NCI-H2196 treated with DMSO at 0.1 percent for 48 hours (cell line): ENCODE measurements at regions not wholly inside any gene's neighbourhood (a gene's known extent, or its start where the extent isn't known, plus 50 kb on each side); places are given as distances from the start of the nearest gene placed in this dataset.

ENCODE experiments used
- DNase-seq: peaks from one replicate; lab custom pipeline; 2025; ENCODE audit not compliant: unreplicated experiment; lab: John Stamatoyannopoulos, UW

GRCh38 chr10:2867788-2868299 lies 199.5 kb upstream of the PFKP start:
- no peak for DNase-seq

GRCh38 chr10:2866569-2866968 lies 200.8 kb upstream of the PFKP start:
- DNase-seq, result no peak

- no peak for DNase-seq
These were observed 205.6 kb upstream of the PFKP start for GRCh38 chr10:2861632-2862210.

GRCh38 chr10:2858452-2858851 lies 208.9 kb upstream of the PFKP start:
- no peak for DNase-seq

GRCh38 chr10:2856598-2856997 lies 210.8 kb upstream of the PFKP start:
- DNase-seq, result no peak

GRCh38 chr10:2852574-2853323 lies 214.6 kb upstream of the PFKP start:
- no peak for DNase-seq

- no peak for DNase-seq
These were observed 215.8 kb upstream of the PFKP start for GRCh38 chr10:2851566-2851965.

- DNase-seq, result no peak
These were observed 217.1 kb upstream of the PFKP start for GRCh38 chr10:2850202-2850601.

- no peak for DNase-seq
These were observed 222.4 kb upstream of the PFKP start for GRCh38 chr10:2844925-2845324.

- no peak for DNase-seq
These were observed 228.1 kb upstream of the PFKP start for GRCh38 chr10:2839081-2839725.

GRCh38 chr10:2837674-2838073 lies 229.7 kb upstream of the PFKP start:
- DNase-seq, result no peak

GRCh38 chr10:2836921-2837662 lies 230.3 kb upstream of the PFKP start:
- no peak for DNase-seq

GRCh38 chr10:2834214-2834613 lies 233.1 kb upstream of the PFKP start:
- no peak for DNase-seq

GRCh38 chr10:2831509-2831908 lies 235.8 kb upstream of the PFKP start:
- no peak for DNase-seq

GRCh38 chr10:2828741-2829140 lies 238.6 kb upstream of the PFKP start:
- no peak for DNase-seq

GRCh38 chr10:2826675-2827074 lies 240.7 kb upstream of the PFKP start:
- no peak for DNase-seq

GRCh38 chr10:2825841-2826240 lies 241.5 kb upstream of the PFKP start:
- no peak for DNase-seq

- DNase-seq, result no peak
These were observed 249.3 kb upstream of the PFKP start for GRCh38 chr10:2817940-2818636.

GRCh38 chr10:2813693-2814092 lies 253.7 kb upstream of the PFKP start:
- no peak for DNase-seq

GRCh38 chr10:2813286-2813685 lies 254.1 kb upstream of the PFKP start:
- DNase-seq, result no peak

- DNase-seq, result no peak
These were observed 254.7 kb upstream of the PFKP start for GRCh38 chr10:2812631-2813030.
